GM23248 (cell line): ENCODE measurements at regions not wholly inside any gene's neighbourhood (a gene's known extent, or its start where the extent isn't known, plus 50 kb on each side); places are given as distances from the start of the nearest gene placed in this dataset.

Experiments
- DNase-seq: peaks from one replicate; pipeline ENCODE4 v3.0.0-alpha.2; 2015
- H2AFZ ChIP-seq: fragments of 200-600 bp; sonication (generic); 2 replicates; pipeline ENCODE4 v1.6.1; 2016; ENCODE audit warnings: antibody characterized with exemption
- H3F3A ChIP-seq: fragments of 200-600 bp; sonication (generic); 2 replicates; pipeline ENCODE4 v1.6.1; 2016; ENCODE audit warnings: mild to moderate bottlenecking, antibody characterized with exemption, mixed run types; ENCODE audit not compliant: insufficient read depth
- H3K27ac ChIP-seq: fragments of 200-600 bp; sonication (generic); 2 replicates; pipeline ENCODE4 v1.5.1; 2016; ENCODE audit warnings: mild to moderate bottlenecking
- H3K27me3 ChIP-seq: fragments of 200-600 bp; sonication (generic); replicated peaks from 2 replicates; pipeline ENCODE4 v1.6.1; 2016; ENCODE audit warnings: mild to moderate bottlenecking; ENCODE audit not compliant: insufficient read depth
- H3K36me3 ChIP-seq: fragments of 200-600 bp; sonication (generic); 2 replicates; pipeline ENCODE4 v1.6.1; 2016; ENCODE audit warnings: low read depth, mild to moderate bottlenecking
- H3K4me1 ChIP-seq: fragments of 200-600 bp; sonication (generic); 2 replicates; pipeline ENCODE4 v1.6.1; 2016; ENCODE audit warnings: mild to moderate bottlenecking; ENCODE audit not compliant: insufficient read depth
- H3K4me2 ChIP-seq: fragments of 200-600 bp; sonication (generic); one replicate; pipeline ENCODE4 v1.6.1; 2016; ENCODE audit warnings: mild to moderate bottlenecking; ENCODE audit not compliant: unreplicated experiment
- H3K4me3 ChIP-seq: fragments of 200-600 bp; sonication (generic); 2 replicates; pipeline ENCODE4 v1.5.1; 2016; ENCODE audit warnings: mild to moderate bottlenecking
- H3K79me2 ChIP-seq: fragments of 200-600 bp; sonication (generic); 2 replicates; pipeline ENCODE4 v1.6.1; 2016; ENCODE audit warnings: mild to moderate bottlenecking; ENCODE audit not compliant: insufficient read depth
- H3K9ac ChIP-seq: fragments of 200-600 bp; sonication (generic); 2 replicates; pipeline ENCODE4 v1.6.1; 2016; ENCODE audit warnings: mild to moderate bottlenecking
- H3K9me2 ChIP-seq: fragments of 200-600 bp; sonication (generic); 2 replicates; pipeline ENCODE4 v1.6.1; 2016; ENCODE audit warnings: mixed run types, mild to moderate bottlenecking, moderate library complexity; ENCODE audit not compliant: insufficient read depth
- H3K9me3 ChIP-seq: fragments of 200-600 bp; sonication (generic); one replicate; pipeline ENCODE4 v1.6.1; 2017; ENCODE audit warnings: low read depth
- H4K20me1 ChIP-seq: fragments of 200-600 bp; sonication (generic); 2 replicates; pipeline ENCODE4 v1.6.0; 2016; ENCODE audit not compliant: insufficient read depth
- EZH2 ChIP-seq: fragments of 200-600 bp; sonication (generic); IDR thresholded peaks from 2 replicates; pipeline ENCODE4 v1.6.1; 2018; ENCODE audit warnings: antibody characterized with exemption, mild to moderate bottlenecking; ENCODE audit not compliant: insufficient read depth, poor library complexity, severe bottlenecking
- EZH2phosphoT487 ChIP-seq: fragments of 200-600 bp; sonication (generic); IDR thresholded peaks from 2 replicates; pipeline ENCODE4 v1.6.1; 2018; ENCODE audit warnings: antibody characterized with exemption, moderate library complexity, mild to moderate bottlenecking, low read depth; ENCODE audit not compliant: insufficient read depth
- WGBS, 2 experiments: methylation state at CpG; one replicate each; pipeline ENCODE4 v1.1.6; 2015 to 2017; ENCODE audit warnings: low lambda C conversion rate in 2 of 2, low coverage in 1 of 2; ENCODE audit errors: missing lambda C conversion rate in 2 of 2; 5-methylcytosine and 5-hydroxymethylcytosine counted together
- in situ Hi-C: fragments of 300-500 bp; cut with MboI; formaldehyde crosslinking; loops from 2 replicates; pipeline ENCODE4 v1.15.0; 2020

DNA sequence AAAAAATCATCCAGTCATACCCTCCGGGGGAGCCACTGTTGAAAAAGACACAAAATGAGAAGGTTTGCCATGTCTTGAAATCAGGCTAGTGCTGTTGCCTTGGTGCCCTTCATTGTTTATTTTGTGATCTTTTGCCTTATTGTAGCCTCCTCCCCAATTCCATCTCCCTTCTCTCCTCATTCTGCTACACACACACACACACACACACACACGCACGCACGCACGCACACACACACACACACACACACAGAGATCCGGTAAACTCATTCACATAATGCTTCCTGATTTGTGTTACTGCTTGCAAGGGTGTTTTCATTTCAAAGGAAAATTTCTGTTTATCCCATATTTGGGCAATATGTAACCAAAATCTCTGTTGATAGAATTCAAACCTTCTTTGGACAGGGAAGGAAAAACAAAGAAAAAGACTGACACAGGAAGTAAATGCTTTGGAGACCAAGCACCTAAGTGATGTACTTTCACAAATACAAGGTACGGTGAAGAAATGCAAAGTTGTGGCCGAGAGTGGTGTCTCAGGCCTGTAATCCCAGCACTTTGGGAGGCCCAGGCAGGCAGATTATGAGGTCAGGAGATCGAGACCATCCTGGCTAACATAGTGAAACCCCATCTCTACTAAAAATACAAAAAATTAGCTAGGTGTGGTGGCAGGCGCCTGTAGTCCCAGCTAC, 141.1 kb upstream of the CDK13 start:
- no peak for DNase-seq
- H3K27ac ChIP-seq: no peak overlapping the region
- H3K79me2 ChIP-seq: no peaks in the 10 kb centered on the region
- peaks cover 10% of the 10 kb centered on the region; the same call in 1 of the 2 replicates for H3F3A ChIP-seq
- H3K4me1 ChIP-seq: peaks cover 9% of the 10 kb centered on the region
- no peaks in the 10 kb centered on the region for H3K9me3 ChIP-seq
- no peak overlapping the region for H3K4me3 ChIP-seq
- TF ChIP-seq EZH2phosphoT487 (no peak), EZH2 (no peak)
- H2AFZ ChIP-seq: no peak overlapping the region
- no peaks in the 10 kb centered on the region for H4K20me1 ChIP-seq
- H3K27me3 ChIP-seq: peaks cover 5% of the 10 kb centered on the region; the same call in 1 of the 2 replicates
- 57 to 70% methylated on average over 9 to 10 of the region's 10 CpGs for WGBS, 2 experiments
- no peaks in the 10 kb centered on the region for H3K36me3 ChIP-seq
- no peak overlapping the region for H3K4me2 ChIP-seq
- in situ Hi-C loops: no loop called here
- H3K9ac ChIP-seq: no peak overlapping the region
- H3K9me2 ChIP-seq: no peaks in the 10 kb centered on the region

DNA sequence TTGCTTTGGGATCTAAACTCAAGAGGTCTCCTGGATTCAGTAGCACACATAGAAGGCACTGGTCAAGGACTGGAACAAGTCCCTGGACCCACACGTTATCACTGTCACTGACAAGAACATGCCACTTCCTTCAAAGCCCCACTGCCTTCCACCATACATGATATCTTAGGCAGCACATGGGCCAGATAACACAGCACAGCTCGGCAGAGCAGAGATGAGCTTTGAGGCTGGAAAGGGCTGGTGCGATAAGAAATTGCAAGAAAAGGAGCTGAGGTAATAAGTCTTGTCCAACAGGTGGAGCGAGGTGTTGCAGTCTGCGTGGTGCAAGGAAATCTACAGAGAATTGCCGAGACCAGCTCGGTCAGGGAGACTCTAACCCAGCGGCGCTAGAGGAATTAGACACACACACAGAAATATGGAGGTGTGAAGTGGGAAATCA, 139.8 kb upstream of the CDK13 start:
- no peak overlapping the region for H3K4me3 ChIP-seq
- peaks cover 10% of the 10 kb centered on the region; the same call in 1 of the 2 replicates for H3F3A ChIP-seq
- H4K20me1 ChIP-seq: no peaks in the 10 kb centered on the region
- no peaks in the 10 kb centered on the region for H3K79me2 ChIP-seq
- no peaks in the 10 kb centered on the region for H3K9me2 ChIP-seq
- H3K9me3 ChIP-seq: no peaks in the 10 kb centered on the region
- H3K4me1 ChIP-seq: peaks cover 9% of the 10 kb centered on the region
- peaks cover 18% of the 10 kb centered on the region for H3K27me3 ChIP-seq
- no peak for DNase-seq
- H3K36me3 ChIP-seq: no peaks in the 10 kb centered on the region
- H3K27ac ChIP-seq: no peak overlapping the region
- H3K9ac ChIP-seq: no peak overlapping the region
- 85 to 87% methylated on average over 9 of the region's 9 CpGs for WGBS, 2 experiments
- H3K4me2 ChIP-seq: no peak overlapping the region
- in situ Hi-C loops: no loop called here
- H2AFZ ChIP-seq: no peak overlapping the region
- TF ChIP-seq EZH2phosphoT487 (no peak), EZH2 (no peak)

GRCh38 chr7:39810710-39811109, 139.3 kb upstream of the CDK13 start:
- Histone ChIP-seq H3K9me2 (no peaks in the 10 kb centered on the region), H3K27me3 (peaks cover 23% of the 10 kb centered on the region), H3K9me3 (no peaks in the 10 kb centered on the region), H3F3A (peaks cover 10% of the 10 kb centered on the region; the same call in 1 of the 2 replicates), H3K4me2 (no peak overlapping the region), H3K36me3 (no peaks in the 10 kb centered on the region), H3K79me2 (no peaks in the 10 kb centered on the region), H2AFZ (no peak overlapping the region), H3K27ac (no peak overlapping the region), H3K9ac (no peak overlapping the region), H4K20me1 (no peaks in the 10 kb centered on the region), H3K4me3 (no peak overlapping the region), H3K4me1 (peaks cover 9% of the 10 kb centered on the region)
- DNase-seq: peak; percentile 32
- in situ Hi-C loops: no loop called here
- no peak for TF ChIP-seq EZH2
- TF ChIP-seq EZH2phosphoT487: no peak
- 64 to 69% methylated on average over 4 of the region's 4 CpGs for WGBS, 2 experiments

DNA sequence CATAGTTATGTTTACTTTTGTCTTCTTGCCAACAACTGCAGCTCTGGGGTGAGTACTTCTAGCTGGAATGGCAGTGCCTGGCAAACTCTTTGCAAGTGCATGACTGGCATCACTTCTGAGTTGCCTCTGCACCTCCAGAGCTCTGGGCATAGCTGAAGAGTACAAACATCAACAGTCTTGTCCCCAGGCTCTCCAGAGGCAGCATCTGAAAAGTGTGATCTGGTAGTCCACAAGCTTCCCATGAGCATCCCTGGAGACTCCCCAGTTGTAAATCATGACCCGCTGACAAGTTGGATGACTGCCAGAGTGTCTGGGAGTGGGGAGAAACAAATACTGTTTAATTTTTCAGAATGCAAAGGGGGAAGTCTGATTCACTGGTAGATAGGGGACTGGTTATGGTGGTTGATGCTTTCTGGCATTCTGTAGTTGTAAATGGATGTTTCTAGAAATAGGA, 138.9 kb upstream of the CDK13 start:
- H3K4me3 ChIP-seq: no peak overlapping the region
- peaks cover 9% of the 10 kb centered on the region for H3K4me1 ChIP-seq
- H3K4me2 ChIP-seq: no peak overlapping the region
- H3K27me3 ChIP-seq: peaks cover 28% of the 10 kb centered on the region
- H3K79me2 ChIP-seq: no peaks in the 10 kb centered on the region
- H3K9me2 ChIP-seq: no peaks in the 10 kb centered on the region
- H4K20me1 ChIP-seq: no peaks in the 10 kb centered on the region
- H3K9ac ChIP-seq: no peak overlapping the region
- no peak overlapping the region for H2AFZ ChIP-seq
- DNase-seq: peak; percentile 77
- no peaks in the 10 kb centered on the region for H3K36me3 ChIP-seq
- H3F3A ChIP-seq: peaks cover 10% of the 10 kb centered on the region; the same call in 1 of the 2 replicates
- in situ Hi-C loops: no loop called here
- 88 to 100% methylated on average over 1 of the region's 1 CpG for WGBS, 2 experiments
- no peak for TF ChIP-seq EZH2
- no peak for TF ChIP-seq EZH2phosphoT487
- no peak overlapping the region for H3K27ac ChIP-seq
- no peaks in the 10 kb centered on the region for H3K9me3 ChIP-seq
